HG02973 (cell line): ENCODE measurements at regions not wholly inside any gene's neighbourhood (a gene's known extent, or its start where the extent isn't known, plus 50 kb on each side); places are given as distances from the start of the nearest gene placed in this dataset.
"Not testable (repeated sequence)": the region's sequence is repeated elsewhere in the genome, so short reads cannot be mapped to it uniquely, and the experiment has no call there.

Experiments used
- ATAC-seq: cut with Tn5 transposase; IDR thresholded peaks from one replicate; pipeline ENCODE4 v1.9.1; 2021; ENCODE audit warnings: moderate library complexity; ENCODE audit not compliant: unreplicated experiment

GRCh38 chr3:39651993-39652739, 157.2 kb upstream of the MYRIP start:
- no peak for ATAC-seq

GRCh38 chr3:39655718-39656117, 153.7 kb upstream of the MYRIP start:
- not testable (repeated sequence) for ATAC-seq

GRCh38 chr3:39657075-39657474, 152.3 kb upstream of the MYRIP start:
- ATAC-seq: no peak

- ATAC-seq: no peak
Measured at GRCh38 chr3:39657775-39658174, 151.6 kb upstream of the MYRIP start.

GRCh38 chr3:39664931-39665330, 144.5 kb upstream of the MYRIP start:
- no peak for ATAC-seq

- ATAC-seq: no peak
Measured at GRCh38 chr3:39665441-39665840, 144.0 kb upstream of the MYRIP start.

GRCh38 chr3:39668420-39668819, 141.0 kb upstream of the MYRIP start:
- ATAC-seq: peak; percentile 58

GRCh38 chr3:39671116-39671515, 138.3 kb upstream of the MYRIP start:
- no peak for ATAC-seq

GRCh38 chr3:39671600-39671999, 137.8 kb upstream of the MYRIP start:
- ATAC-seq: no peak

GRCh38 chr3:39705351-39705900, 104.0 kb upstream of the MYRIP start:
- no peak for ATAC-seq

- peak; percentile 71 for ATAC-seq
Measured at GRCh38 chr3:39707314-39707909, 102.0 kb upstream of the MYRIP start.

GRCh38 chr3:39712413-39713048, 96.9 kb upstream of the MYRIP start:
- no peak for ATAC-seq

GRCh38 chr3:39713341-39713740, 96.1 kb upstream of the MYRIP start:
- not testable (repeated sequence) for ATAC-seq

GRCh38 chr3:39716849-39717248, 92.6 kb upstream of the MYRIP start:
- no peak for ATAC-seq

GRCh38 chr3:39718674-39719595, 90.5 kb upstream of the MYRIP start:
- no peak for ATAC-seq

- no peak for ATAC-seq
Measured at GRCh38 chr3:39721076-39721475, 88.3 kb upstream of the MYRIP start.

GRCh38 chr3:39724233-39724846, 85.1 kb upstream of the MYRIP start:
- ATAC-seq: no peak

GRCh38 chr3:39725321-39725720, 84.1 kb upstream of the MYRIP start:
- no peak for ATAC-seq

GRCh38 chr3:39727415-39727814, 82.0 kb upstream of the MYRIP start:
- ATAC-seq: no peak

- ATAC-seq: no peak
Measured at GRCh38 chr3:39733804-39734203, 75.6 kb upstream of the MYRIP start.
